ENCODE measurements at regions not wholly inside any gene's neighbourhood (a gene's known extent, or its start where the extent isn't known, plus 50 kb on each side); places are given as distances from the start of the nearest gene placed in this dataset.
A peak's percentile ranks its signal among the peaks of the same experiment; 100 is the strongest.

DNA sequence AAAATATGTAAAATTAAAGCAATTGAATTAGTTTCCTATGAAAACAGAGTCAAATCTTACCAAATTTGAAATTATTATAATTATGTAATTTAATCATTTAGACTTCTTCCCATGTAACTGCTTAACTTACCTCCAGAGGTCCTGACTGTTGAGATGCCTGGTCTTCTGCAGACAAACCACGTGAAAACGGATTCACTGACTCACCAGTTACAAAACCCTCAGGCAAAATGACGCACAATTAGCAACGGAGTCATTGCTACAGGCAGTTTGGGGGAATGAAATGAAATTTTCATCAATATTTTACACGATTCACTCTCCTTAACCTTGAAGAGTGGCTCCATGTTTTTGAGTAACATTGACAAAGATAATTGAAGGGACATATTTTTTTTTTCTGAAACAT lies 460.8 kb downstream of the MTRR start:
- no peak for DNase-seq (ENCODE audit: low read depth in 1 of 2, low spot score in 1 of 2)
- TF ChIP-seq JUND (IDR thresholded peaks at IDR 0.05; ENCODE audit: low read depth): no peak
- in situ Hi-C loops (cut with HindIII; ENCODE audit: low pct_unique_long_range_greater_than_20kb, low sequenced_read_pairs): no loop called here

DNA sequence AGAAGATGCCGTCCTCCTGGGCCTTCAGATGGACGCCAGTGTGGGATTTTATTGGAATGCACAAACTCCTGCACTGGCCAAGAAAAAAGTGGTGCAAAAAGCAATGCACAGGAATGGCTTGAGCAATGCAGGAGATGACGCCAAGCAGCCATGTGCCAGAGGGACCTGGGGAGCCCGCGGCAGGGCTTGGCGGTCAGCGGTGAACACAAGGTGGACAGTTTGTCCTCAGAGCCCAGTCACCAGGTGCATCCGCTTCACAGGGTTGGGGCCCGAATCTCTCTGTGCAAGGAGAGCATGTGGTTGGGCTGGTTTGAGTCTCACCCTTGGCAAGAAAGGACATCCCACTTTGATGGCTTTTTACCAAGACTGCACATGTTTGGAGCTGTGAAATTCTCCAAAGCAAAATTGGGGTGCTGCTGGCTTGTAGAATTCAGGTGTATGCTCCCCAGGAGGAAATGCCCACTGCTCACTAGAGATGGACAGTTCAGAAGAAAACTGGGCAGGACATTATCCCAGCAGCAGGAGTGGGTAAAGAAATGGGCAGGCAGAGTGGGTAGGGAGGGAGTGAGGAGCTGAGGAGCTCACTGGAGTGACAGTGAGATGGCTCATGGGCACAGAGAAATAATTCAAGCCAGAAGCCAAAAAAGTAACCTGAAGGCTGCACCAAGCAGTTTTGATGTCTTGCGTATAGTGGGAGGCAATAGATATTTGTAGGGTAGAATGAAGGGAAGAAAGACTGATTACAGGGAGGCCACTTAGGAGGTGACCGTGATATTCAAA lies 463.9 kb downstream of the MTRR start:
- TF ChIP-seq JUND (IDR thresholded peaks at IDR 0.05; ENCODE audit: low read depth): no peak
- no peak for DNase-seq (ENCODE audit: low read depth in 1 of 2, low spot score in 1 of 2)
- in situ Hi-C loops (cut with HindIII; ENCODE audit: low pct_unique_long_range_greater_than_20kb, low sequenced_read_pairs): no loop called here

DNA sequence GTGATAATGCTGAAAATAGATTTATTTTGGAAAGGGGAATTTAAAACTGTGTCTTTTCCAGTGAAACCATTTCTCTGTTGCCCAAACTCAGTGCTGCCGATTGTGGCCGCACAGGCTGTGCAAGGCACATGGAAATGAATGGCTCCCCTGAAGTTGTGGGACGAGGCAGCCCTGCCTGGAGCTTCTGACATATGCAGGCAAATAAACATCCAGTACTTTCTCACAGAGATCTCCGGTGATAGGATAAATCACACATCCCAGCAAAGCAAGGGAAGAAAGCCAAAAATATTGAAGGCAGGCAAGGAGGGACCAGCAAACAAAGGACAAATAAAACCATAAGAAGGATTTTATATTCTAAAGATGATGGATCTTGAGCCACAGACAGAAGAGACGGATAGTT lies 464.5 kb downstream of the MTRR start:
- no peak for TF ChIP-seq JUND (IDR thresholded peaks at IDR 0.05; ENCODE audit: low read depth)
- DNase-seq (ENCODE audit: low read depth in 1 of 2, low spot score in 1 of 2): no peak
- in situ Hi-C loops (cut with HindIII; ENCODE audit: low pct_unique_long_range_greater_than_20kb, low sequenced_read_pairs): no loop called here

DNA sequence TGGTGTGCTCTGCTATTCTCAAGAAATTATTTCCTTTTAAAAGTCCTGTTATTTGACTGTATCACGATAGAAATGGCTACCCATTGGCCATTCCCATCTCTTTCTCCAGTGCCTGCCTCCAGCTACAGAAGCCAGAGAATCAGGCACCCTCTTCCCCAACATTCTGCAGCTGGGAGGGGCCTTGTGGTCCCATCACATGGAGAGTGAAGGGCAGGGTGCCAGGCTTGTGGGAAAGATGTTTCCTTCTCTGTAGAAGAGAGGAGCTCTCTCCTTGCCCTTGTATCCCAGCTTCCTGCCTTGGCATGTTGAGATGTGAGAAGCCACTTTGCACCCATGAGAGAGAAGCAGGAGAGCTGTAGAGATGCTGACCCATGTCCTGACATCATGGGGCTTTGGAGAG lies 465.0 kb downstream of the MTRR start:
- in situ Hi-C loops (cut with HindIII; ENCODE audit: low pct_unique_long_range_greater_than_20kb, low sequenced_read_pairs): no loop called here
- TF ChIP-seq JUND (IDR thresholded peaks at IDR 0.05; ENCODE audit: low read depth): no peak
- DNase-seq (ENCODE audit: low read depth in 1 of 2, low spot score in 1 of 2): no peak

DNA sequence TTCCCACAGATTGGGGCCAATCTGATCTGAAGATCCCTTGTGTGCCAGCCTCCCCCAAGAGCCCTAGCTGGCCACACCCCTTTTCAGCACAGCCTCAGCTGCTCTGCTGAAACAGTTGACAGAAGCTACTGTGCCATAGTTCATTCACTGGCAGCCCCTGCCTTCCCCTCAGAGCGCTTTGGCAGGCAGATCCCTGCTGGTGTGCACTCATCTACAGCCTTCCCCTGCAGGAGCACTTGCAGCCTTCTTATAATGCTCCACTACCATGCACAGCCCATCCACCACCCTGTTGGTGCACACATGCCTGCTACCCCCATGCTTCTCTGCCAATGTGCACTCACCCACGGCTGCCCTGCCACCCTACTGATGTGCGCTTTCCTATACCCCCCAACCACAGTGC lies 471.3 kb downstream of the MTRR start:
- in situ Hi-C loops (cut with HindIII; ENCODE audit: low pct_unique_long_range_greater_than_20kb, low sequenced_read_pairs): no loop called here
- no peak for TF ChIP-seq JUND (IDR thresholded peaks at IDR 0.05; ENCODE audit: low read depth)
- no peak for DNase-seq (ENCODE audit: low read depth in 1 of 2, low spot score in 1 of 2)

DNA sequence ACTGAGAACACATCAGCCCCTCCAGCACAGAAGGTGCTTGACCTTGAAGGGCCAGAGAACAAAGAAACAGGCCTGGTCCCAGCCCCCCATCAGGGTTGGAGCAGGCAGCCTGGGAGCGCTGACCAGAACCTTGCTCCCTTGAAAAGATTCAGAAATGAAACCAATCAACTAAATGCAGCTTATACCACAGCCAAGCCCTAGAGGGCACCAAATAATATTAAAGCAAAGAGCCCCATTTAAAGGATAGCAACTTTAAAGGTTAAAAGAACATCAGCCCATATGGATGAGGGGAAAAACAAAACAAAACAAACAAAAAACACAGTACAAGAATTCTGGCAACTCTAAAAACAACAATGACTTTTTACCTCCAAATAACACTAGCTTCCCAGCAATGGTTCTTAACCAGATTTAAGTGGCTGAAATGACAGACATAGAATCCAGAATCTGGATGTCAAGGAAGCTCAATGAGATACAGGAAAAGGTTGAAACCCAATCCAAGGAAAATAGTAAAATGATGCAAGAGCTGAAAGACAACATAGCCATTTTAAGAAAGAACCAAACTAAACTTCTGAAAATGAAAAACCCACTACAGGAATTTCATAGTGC lies 471.9 kb downstream of the MTRR start:
- in situ Hi-C loops (cut with HindIII; ENCODE audit: low pct_unique_long_range_greater_than_20kb, low sequenced_read_pairs): no loop called here
- no peak for TF ChIP-seq JUND (IDR thresholded peaks at IDR 0.05; ENCODE audit: low read depth)
- peak; percentile 32 to 54 for DNase-seq (ENCODE audit: low read depth in 1 of 2, low spot score in 1 of 2)

DNA sequence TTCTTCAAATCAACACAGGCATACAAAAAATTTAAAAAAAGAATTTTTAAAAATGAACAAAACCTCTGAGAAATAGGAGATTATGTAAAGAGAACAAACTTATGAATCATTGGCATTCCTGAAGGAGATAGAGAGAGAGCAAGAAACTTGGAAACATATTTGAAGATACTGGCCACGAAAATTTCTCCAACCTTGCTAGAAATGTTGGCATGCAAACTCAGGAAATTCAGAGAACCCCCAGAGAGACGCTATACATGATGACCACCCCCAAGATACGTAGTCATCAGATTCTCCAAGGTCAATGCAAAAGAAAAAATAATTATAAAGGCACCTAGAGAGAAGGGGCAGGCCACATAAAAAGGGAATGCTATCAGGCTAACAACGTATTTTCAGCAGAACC lies 472.5 kb downstream of the MTRR start:
- DNase-seq (ENCODE audit: low read depth in 1 of 2, low spot score in 1 of 2): no peak
- in situ Hi-C loops (cut with HindIII; ENCODE audit: low pct_unique_long_range_greater_than_20kb, low sequenced_read_pairs): no loop called here
- no peak for TF ChIP-seq JUND (IDR thresholded peaks at IDR 0.05; ENCODE audit: low read depth)

DNA sequence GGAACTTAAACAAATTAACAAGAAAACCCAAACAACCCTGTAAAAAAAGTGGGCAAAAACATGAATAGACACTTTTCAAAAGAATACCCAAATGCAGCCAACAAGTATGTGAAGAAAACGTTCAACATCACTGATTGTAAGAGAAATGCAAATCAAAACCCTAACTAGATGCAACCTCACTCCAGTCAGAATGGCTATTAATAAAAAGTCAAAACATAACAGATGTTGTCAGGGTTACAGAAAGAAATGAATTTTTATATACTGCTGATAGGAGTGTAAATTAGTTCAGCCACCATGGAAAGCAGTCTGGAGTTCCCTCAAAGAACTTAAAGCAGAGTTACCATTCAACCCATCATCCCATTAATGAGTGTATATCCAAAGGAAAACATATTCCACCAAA lies 479.0 kb downstream of the MTRR start:
- in situ Hi-C loops (cut with HindIII; ENCODE audit: low pct_unique_long_range_greater_than_20kb, low sequenced_read_pairs): no loop called here
- no peak for DNase-seq (ENCODE audit: low read depth in 1 of 2, low spot score in 1 of 2)
- no peak for TF ChIP-seq JUND (IDR thresholded peaks at IDR 0.05; ENCODE audit: low read depth)

DNA sequence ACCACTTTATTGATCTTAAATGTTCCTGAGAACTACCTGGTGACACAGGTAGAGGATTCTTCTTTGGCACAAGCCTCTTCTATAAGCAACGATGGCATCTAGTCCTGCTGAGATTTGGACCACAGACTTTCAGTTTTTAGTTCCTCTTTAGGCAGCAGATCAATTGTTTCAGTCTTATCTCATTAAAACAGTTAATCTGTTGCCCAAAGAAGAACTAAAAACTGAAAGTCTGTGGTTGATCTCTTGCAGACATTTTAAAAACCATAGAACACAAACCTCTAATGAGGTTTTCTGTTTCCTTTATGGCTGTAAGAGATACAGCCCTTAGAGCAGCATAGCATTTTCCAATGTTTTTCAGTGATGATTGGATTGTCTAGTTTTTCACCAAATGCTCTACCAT lies 480.9 kb downstream of the MTRR start:
- in situ Hi-C loops (cut with HindIII; ENCODE audit: low pct_unique_long_range_greater_than_20kb, low sequenced_read_pairs): no loop called here
- DNase-seq (ENCODE audit: low read depth in 1 of 2, low spot score in 1 of 2): no peak
- TF ChIP-seq JUND (IDR thresholded peaks at IDR 0.05; ENCODE audit: low read depth): no peak

DNA sequence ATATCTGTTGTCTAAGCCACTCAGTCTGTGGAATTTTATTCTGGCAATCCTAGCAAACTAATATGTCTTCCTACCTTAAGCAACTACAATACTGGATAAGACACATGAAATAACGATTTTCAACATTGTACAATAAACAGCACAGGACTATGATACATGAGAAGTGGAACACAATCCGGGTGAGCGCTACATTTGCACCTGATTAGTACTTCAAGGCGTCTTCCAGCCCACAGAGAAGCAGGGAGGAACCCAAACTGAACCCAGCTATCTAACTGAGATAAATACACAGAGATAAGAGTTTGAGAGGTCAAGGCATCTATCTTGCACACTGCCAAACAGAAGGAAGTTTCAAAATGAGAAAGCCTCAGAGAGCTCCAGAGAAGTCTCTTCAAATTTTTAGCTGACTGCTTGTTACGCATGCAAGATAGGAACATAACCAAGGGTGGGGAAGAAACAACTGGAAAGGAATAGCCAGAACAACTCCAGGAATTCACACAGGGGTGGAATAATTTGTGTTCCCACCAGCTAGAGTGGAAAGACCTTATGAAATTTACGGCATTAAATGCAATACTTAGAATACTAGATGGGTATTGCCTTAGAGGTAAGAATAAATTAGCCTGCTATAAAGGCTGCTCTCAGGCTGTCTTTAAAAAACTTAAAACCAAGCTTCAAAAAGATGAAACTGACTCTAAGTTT lies 481.8 kb downstream of the MTRR start:
- DNase-seq (ENCODE audit: low read depth in 1 of 2, low spot score in 1 of 2): no peak
- no peak for TF ChIP-seq JUND (IDR thresholded peaks at IDR 0.05; ENCODE audit: low read depth)
- in situ Hi-C loops (cut with HindIII; ENCODE audit: low pct_unique_long_range_greater_than_20kb, low sequenced_read_pairs): no loop called here

DNA sequence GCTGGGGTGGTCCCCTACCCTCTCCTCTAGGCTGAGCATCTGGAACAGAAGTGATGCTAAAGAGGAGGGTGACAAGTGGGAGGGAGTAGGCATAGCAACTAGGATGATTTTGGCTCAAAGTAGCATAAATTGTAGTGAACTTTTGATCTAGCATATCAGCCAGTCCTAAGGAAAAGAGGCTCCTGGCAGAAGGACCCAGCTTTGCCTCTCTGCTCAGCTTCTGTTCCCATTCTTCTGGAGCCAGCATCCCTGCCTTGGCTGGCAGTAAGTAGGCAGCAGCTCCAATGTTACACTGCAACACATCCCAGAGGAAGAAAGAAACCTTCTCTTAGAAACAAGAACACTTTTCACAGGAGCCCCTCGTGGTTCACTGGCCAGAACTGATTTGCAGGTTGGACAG lies 487.0 kb downstream of the MTRR start:
- no peak for DNase-seq (ENCODE audit: low read depth in 1 of 2, low spot score in 1 of 2)
- no peak for TF ChIP-seq JUND (IDR thresholded peaks at IDR 0.05; ENCODE audit: low read depth)
- in situ Hi-C loops (cut with HindIII; ENCODE audit: low pct_unique_long_range_greater_than_20kb, low sequenced_read_pairs): no loop called here

DNA sequence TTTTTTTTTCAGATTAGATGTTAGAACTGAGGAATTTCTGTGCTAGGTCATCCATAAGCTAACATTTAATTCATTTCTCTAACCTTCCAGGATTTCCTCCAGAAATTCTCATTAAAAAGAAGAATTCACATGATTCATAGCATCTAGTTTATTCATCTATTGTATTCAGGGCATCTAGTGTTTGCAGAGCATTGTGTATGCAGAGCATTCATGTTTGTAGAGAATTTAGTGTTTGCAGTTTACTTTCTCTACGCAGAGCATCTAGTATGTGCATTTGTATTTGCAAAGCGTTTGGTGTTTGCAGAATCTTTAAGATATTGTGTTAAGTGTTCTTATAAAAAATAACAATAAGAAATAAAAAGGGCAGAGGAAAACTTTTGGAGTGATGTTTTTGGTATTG lies 491.1 kb downstream of the MTRR start:
- TF ChIP-seq JUND (IDR thresholded peaks at IDR 0.05; ENCODE audit: low read depth): no peak
- no peak for DNase-seq (ENCODE audit: low read depth in 1 of 2, low spot score in 1 of 2)
- in situ Hi-C loops (cut with HindIII; ENCODE audit: low pct_unique_long_range_greater_than_20kb, low sequenced_read_pairs): no loop called here

DNA sequence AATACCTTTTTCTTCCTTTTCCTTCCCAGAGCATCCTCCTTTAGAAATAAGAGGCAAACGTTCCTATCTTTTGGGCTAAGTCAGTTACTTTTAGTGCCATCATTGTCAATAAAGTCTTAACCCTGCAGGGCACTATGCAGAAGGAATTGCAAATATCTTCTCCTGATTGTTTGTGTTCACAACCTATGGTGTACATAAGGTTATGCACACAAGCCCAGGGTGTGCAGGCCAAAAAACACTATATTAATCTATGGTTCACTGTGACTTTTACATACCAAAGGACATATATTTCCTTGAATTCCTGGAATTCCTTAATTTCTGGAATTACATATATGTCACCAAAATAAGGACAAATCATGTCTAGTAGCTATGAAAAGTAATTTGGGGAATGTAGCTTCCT lies 493.5 kb downstream of the MTRR start:
- no peak for TF ChIP-seq JUND (IDR thresholded peaks at IDR 0.05; ENCODE audit: low read depth)
- DNase-seq (ENCODE audit: low read depth in 1 of 2, low spot score in 1 of 2): no peak
- in situ Hi-C loops (cut with HindIII; ENCODE audit: low pct_unique_long_range_greater_than_20kb, low sequenced_read_pairs): no loop called here
